NCI-H2081 treated with DMSO at 0.1 percent for 48 hours (cell line): ENCODE measurements at regions not wholly inside any gene's neighbourhood (a gene's known extent, or its start where the extent isn't known, plus 50 kb on each side); places are given as distances from the start of the nearest gene placed in this dataset.

Source experiments
- DNase-seq: peaks from one replicate; lab custom pipeline; 2025; lab: John Stamatoyannopoulos, UW

DNA sequence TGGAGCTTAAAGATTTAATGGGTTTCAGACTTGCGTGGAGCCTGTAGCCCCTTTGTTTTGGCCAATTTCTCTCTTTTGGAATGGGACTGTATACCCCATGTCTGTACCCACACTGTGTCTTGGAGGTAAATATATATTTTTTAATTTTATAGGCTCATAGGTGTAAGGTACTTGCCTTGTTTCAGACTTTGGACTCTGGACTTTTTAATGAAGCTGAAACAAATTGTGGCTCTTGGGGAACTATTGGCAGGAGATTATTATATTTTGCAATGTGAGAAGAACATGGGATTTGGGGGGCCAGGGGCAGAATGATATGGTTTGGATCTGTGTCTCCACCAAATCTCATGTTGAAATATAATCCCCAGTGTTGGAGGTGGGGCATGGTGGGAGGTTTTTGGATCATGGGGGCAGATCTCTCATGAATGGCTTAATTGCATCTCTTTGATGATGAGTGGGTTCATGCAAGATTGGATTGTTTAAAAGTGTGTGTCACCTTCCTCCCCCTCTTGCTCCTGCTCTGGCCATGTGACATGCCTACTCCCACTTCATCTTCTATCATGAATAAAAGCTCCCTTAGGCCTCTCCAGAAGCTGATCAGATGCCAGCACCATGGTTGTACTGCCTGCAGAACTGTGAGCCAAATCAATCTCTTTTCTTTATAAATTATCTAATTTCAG, 74.1 kb upstream of the ARHGAP20 start:
- no peak for DNase-seq

DNA sequence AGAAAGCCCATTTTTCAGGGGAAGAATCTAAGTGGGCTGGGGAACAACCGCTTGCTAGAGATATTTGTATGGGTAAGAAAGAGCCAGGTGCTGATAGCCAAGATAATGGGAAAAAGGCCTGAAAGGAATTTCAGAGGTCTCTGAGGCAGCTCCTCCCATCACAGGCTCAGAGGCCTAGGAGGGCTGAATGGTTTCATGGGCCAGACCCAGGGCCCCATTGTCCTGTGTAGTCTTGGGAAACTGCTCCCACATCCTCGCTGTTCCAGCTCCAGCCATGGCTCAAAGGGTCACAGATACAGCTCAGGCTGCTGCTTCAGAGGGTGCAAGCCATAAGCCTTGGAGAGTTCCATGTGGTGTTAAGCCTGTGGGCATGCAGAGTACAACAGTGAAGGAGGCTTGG, 73.2 kb upstream of the ARHGAP20 start:
- DNase-seq = no peak

DNA sequence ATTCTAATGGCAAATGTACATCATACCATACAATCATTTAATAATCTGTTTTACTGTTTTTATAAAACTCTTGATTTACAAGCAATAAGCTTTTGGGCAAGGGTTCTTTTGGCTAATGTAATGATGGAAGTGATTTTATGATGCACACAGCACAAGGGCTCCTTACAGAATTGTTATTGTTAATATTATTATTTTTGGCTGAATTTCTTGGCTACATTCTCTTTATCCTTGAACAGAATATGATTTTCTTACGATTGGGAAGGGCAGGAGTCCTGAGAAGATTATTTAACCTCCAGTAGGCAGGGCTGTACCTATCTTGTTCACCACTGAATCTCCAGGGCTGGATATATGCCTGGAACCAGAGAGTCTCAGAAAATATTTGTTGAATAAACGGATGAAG, 70.4 kb upstream of the ARHGAP20 start:
- no peak for DNase-seq

DNA sequence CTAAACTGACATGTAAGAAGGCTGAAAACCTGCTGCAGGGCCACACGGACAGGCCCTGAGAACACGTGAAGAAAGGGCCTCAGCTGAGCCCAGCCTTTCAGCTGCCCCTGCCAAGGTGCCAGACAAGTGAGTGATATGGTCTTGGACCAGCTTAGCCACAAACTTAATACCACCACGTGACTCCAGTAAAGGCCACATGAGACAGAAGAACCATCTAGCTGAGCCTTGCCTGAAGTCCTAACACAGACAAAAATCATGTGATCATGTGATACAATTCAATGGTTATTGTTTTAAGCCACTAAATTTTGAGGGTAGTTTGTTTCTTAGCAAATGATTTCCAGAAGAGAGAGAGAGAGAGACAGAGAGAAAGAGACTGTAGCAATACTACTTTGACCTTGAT, 66.9 kb upstream of the ARHGAP20 start:
- no peak for DNase-seq

DNA sequence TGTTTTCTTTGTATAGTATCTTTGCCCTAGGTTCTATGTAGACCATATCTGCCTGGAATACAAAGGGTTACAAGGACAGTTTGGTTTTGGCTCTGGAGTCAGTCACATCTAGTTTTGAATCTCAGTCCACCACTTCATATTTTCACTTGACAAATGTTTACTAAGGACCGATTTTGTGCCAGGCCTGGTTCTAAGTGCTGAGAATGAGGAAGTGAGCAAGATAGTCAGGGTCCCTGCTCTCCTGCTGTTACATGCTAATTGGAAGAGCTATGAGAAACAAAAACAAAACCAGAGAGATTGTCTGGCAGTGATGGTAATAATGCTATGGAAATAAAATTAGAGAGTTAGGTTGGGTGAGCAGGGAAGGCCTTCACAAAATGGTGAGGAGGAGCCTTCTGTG, 66.1 kb upstream of the ARHGAP20 start:
- DNase-seq = no peak

- no peak for DNase-seq
Measured at GRCh38 chr11:110777775-110778174, 65.5 kb upstream of the ARHGAP20 start.

- no peak for DNase-seq
Measured at GRCh38 chr11:110776081-110776480, 63.8 kb upstream of the ARHGAP20 start.

DNA sequence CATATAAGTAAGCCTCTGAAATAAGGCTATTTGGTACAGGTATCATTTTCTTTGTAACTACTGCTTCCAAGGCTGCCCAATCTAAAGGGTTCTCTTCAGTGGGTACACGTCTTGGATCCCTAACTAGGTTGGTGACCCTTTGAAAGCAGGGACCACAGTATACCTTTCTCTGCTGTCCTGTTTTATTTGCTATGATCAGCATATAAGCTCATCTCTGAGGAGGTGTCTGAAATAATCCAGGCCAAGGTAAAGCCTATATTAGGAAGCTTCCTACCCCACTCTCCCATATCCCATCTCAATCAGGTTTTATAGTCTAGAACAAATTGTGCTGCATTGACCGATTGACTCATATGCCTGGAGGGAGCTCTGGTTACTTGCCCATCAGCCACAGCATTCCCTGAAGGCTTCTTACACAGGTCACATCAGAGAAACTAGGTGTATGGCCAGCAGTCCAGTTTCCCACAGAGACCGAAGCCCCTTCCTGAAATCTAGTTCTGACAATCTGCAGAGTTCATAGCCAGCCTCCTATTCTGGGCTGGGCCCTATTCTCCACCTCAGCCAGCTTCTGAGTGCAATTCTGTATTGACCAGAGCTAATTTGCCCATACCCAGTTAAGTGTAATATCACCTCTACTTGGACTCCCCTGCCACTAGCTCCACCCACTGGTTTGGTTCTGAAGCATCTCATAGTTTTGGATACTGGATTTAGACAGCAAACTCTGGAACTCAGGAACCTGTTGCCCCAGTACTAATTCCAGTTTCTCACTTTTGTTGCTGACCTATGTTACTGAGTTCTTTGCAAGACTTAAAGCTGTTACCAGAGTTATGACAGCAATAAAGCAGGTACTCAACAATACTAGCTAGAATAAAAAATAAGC, 62.1 kb upstream of the ARHGAP20 start:
- DNase-seq = no peak

- no peak for DNase-seq
Measured at GRCh38 chr11:110773442-110773841, 61.2 kb upstream of the ARHGAP20 start.

DNA sequence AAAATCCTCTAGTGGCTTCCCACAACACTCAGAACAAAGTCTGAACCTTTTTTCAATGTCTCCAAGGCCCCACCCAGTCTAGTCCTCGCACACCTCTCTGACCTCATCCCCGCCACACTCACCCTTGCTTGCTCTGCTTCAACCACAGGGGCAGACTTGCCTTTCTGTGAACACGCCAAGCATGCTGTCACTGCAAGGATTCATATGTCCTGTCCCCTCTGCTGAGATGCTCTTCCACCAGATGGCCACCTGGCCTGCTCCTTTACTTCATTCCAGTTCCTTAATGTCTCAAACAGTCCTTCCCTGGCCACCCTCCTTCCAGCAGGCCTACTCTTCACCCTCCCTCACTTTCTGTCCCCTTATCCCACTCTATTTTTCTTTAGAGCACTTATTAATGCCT, 60.6 kb upstream of the ARHGAP20 start:
- DNase-seq = no peak

GRCh38 chr11:110766316-110766715, 54.1 kb upstream of the ARHGAP20 start:
- DNase-seq = no peak

GRCh38 chr11:110764485-110764884, 52.2 kb upstream of the ARHGAP20 start:
- DNase-seq = no peak

GRCh38 chr11:110763249-110764011, 51.2 kb upstream of the ARHGAP20 start:
- no peak for DNase-seq

DNA sequence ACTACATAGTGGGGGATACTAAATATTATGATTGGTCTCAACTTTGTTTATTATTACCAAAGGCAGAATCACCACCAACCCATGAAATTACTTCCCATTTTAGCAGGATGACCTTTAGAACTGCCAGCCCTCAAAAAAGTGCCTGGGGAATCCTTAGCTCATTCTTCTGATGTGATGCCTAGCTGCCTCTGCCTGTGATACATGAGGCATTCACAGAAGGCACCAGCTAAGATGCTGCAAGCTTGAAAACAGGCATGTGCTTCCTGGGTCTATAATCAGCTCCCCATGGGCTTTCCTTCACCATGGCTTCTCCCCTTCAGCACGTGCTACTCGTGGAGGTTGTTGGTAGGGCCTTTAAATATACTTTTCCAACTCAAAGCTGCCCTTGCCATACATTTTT, 50.4 kb upstream of the ARHGAP20 start:
- no peak for DNase-seq
